ENCODE measurements at regions not wholly inside any gene's neighbourhood (a gene's known extent, or its start where the extent isn't known, plus 50 kb on each side); places are given as distances from the start of the nearest gene placed in this dataset.

DNA sequence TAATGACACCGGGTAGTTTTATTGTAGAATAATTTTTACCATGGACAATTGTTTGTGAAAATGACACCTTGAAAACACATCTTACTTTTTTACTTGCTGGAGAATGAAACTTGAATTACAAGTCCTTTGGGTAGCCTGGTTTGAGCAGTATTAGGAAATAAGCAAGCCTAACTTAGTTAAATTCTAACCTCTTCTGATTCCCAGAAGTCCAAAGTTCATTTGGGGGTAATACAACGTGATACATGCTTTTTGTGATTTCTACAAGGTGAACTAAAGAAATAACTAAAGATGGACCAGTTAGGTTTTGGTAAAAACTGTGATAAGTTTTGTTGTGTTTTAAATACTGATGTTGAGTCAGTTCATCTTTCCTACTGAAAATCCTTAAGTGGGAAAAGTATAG is 135.4 kb upstream of the DMRT1 start:
- Histone ChIP-seq H2AK9ac (replicated peaks; ENCODE audit: low read depth, low read length, poor library complexity) (no peak overlapping the region), H3K27me3 (ENCODE audit: control insufficient read depth, insufficient read depth, low read length) (no peaks in the 10 kb centered on the region), H2BK120ac (ENCODE audit: low read depth, low read length) (peak overlapping the region; percentile 82), H4K20me1 (ENCODE audit: insufficient read depth, low read length) (no peaks in the 10 kb centered on the region), H3K27ac (ENCODE audit: insufficient read depth, low read length) (peak overlapping the region; percentile 53; the same call in 1 of the 2 replicates), H2AFZ (replicated peaks; ENCODE audit: low read length, poor library complexity) (no peak overlapping the region), H3K36me3 (ENCODE audit: control insufficient read depth, insufficient read depth, low read length) (peaks cover 4% of the 10 kb centered on the region), H3K4ac (ENCODE audit: low read depth, low read length) (peak overlapping the region; percentile 76; the same call in 1 of the 2 replicates), H4K8ac (ENCODE audit: low read depth in 2 of 2, low read length in 2 of 2) (peak overlapping the region; percentile 73 to 95; a peak in 3 of 4 replicates), H3K9ac (ENCODE audit: low read depth, low read length) (peak overlapping the region; percentile 48; the same call in 1 of the 2 replicates), H2BK5ac (ENCODE audit: low read depth, low read length, poor library complexity, severe bottlenecking) (peak overlapping the region; percentile 79), H3K4me1 (ENCODE audit: control insufficient read depth, insufficient read depth, low read length) (peaks cover 8% of the 10 kb centered on the region), H3K56ac (ENCODE audit: extremely low read depth, insufficient read depth, low read length) (no peak overlapping the region; the same call in 1 of the 2 replicates), H3K79me1 (ENCODE audit: low read depth in 1 of 2, low read length in 2 of 2) (peaks cover 28 to 59% of the 10 kb centered on the region in 2 experiments), H3K9me3 (ENCODE audit: control insufficient read depth, insufficient read depth, low read length) (no peaks in the 10 kb centered on the region), H2BK20ac (ENCODE audit: low read depth, low read length) (peak overlapping the region; percentile 76; the same call in 1 of the 2 replicates), H3K18ac (ENCODE audit: low read depth, low read length) (peak overlapping the region; percentile 91), H3K14ac (replicated peaks; ENCODE audit: low read depth, low read length) (peak overlapping the region; percentile 35), H2BK15ac (ENCODE audit: low read depth, low read length) (0 out of 3 replicates have a peak overlapping the region, but pooled peaks have one; percentile 81), H2AK5ac (ENCODE audit: low read depth, low read length) (no peak overlapping the region), H3K9me1 (ENCODE audit: insufficient read depth, low read length) (peaks cover 6% of the 10 kb centered on the region), H3K23ac (ENCODE audit: low read depth, low read length) (peak overlapping the region; percentile 70; the same call in 1 of the 2 replicates), H4K91ac (ENCODE audit: insufficient read depth, low read depth, low read length) (no peak overlapping the region; the same call in 1 of the 2 replicates), H3K4me2 (ENCODE audit: low read depth, low read length) (peak overlapping the region; percentile 63; the same call in 1 of the 2 replicates), H4K5ac (ENCODE audit: low read depth, low read length) (peak overlapping the region; percentile 96), H3K4me3 (ENCODE audit: insufficient read depth, low read depth, low read length) (no peak overlapping the region)
- POLR2A ChIA-PET (ENCODE audit: unreplicated experiment) = interaction anchor here (0.6 kb wide), 1 partner anchor 20 kb away, joined by 3 read pairs; no protein-coding TSS in a partner anchor
- no peak for DNase-seq
- intact Hi-C loops (cut with micrococcal nuclease) = loop anchor here (2.0 kb wide), 2 partner anchors 29 to 91 kb away; no protein-coding TSS in a partner anchor
- no peak for ATAC-seq (ENCODE audit: low read depth)
- TF ChIP-seq MAFK (IDR thresholded peaks at IDR 0.05; ENCODE audit: low read depth, low read length) (no peak), RAD21 (IDR thresholded peaks at IDR 0.05; ENCODE audit: low read length) (no peak), MAZ (IDR thresholded peaks at IDR 0.05; ENCODE audit: borderline replicate concordance, low read depth, low read length) (no peak), SMC3 (IDR thresholded peaks at IDR 0.05; ENCODE audit: low read depth, low read length) (no peak), POLR2A (IDR thresholded peaks at IDR 0.05; ENCODE audit: low read depth, low read length) (no peak), BHLHE40 (IDR thresholded peaks at IDR 0.05; ENCODE audit: low read depth, low read length) (no peak), CEBPB (IDR thresholded peaks at IDR 0.05; ENCODE audit: low read depth, low read length) (no peak), CHD1 (IDR thresholded peaks at IDR 0.05; ENCODE audit: low read depth, low read length) (no peak)
- TF ChIP-seq, protein P1, sequence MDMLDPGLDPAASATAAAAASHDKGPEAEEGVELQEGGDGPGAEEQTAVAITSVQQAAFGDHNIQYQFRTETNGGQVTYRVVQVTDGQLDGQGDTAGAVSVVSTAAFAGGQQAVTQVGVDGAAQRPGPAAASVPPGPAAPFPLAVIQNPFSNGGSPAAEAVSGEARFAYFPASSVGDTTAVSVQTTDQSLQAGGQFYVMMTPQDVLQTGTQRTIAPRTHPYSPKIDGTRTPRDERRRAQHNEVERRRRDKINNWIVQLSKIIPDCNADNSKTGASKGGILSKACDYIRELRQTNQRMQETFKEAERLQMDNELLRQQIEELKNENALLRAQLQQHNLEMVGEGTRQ (IDR thresholded peaks at IDR 0.05; ENCODE audit: low read depth, low read length) = no peak
- no CpG with 5 or more reads among the region's 2 CpGs for WGBS, 2 experiments (ENCODE audit: extremely low coverage in 2 of 2, insufficient read length in 1 of 2)
- no TSS peak for BruUV-seq (replicated peaks)
- in situ Hi-C loops (cut with MboI; ENCODE audit: low sequenced_read_pairs) = no loop called here
- CTCF ChIA-PET = no interaction called here
- dilution Hi-C loops (cut with HindIII; ENCODE audit: low sequenced_read_pairs, unreplicated experiment) = no loop called here

Measured in IMR-90 (cell line).